ENCODE measurements at regions not wholly inside any gene's neighbourhood (a gene's known extent, or its start where the extent isn't known, plus 50 kb on each side); places are given as distances from the start of the nearest gene placed in this dataset.

- no peaks in the 10 kb centered on the region for H3K36me3 Mint-ChIP-seq
- no peak for TF ChIP-seq CTCF (IDR thresholded peaks at IDR 0.05)
- Histone ChIP-seq H3K4me2 (replicated peaks; ENCODE audit: extremely low read depth, low read length, poor library complexity, severe bottlenecking) (no peak overlapping the region), H4K20me1 (ENCODE audit: insufficient read depth, low read length) (no peaks in the 10 kb centered on the region), H3K27ac (ENCODE audit: low read depth in 1 of 2, low read length in 2 of 2) (no peak overlapping the region), H3K27me3 (ENCODE audit: control insufficient read depth in 2 of 2, insufficient read depth in 2 of 2, low read length in 2 of 2) (no peaks in the 10 kb centered on the region), H3K36me3 (replicated peaks in 1 of 2; ENCODE audit: control insufficient read depth in 1 of 2, insufficient read depth in 2 of 2, low read length in 2 of 2) (no peaks in the 10 kb centered on the region), H3K79me2 (ENCODE audit: insufficient read depth, low read length) (no peaks in the 10 kb centered on the region), H3K4me3 (replicated peaks in 1 of 3; ENCODE audit: low read depth in 2 of 3, low read length in 3 of 3) (no peak overlapping the region), H2AFZ (ENCODE audit: insufficient read depth, low read depth, low read length, poor library complexity, severe bottlenecking) (no peak overlapping the region), H3K9ac (ENCODE audit: insufficient read depth, low read length, poor library complexity, severe bottlenecking) (no peak overlapping the region), H3K4me1 (ENCODE audit: control insufficient read depth in 1 of 2, insufficient read depth in 2 of 2, low read length in 2 of 2) (peaks cover 8 to 16% of the 10 kb centered on the region in 2 donors), H3K9me3 (replicated peaks in 1 of 2; ENCODE audit: control insufficient read depth in 1 of 2, insufficient read depth in 1 of 2, low read length in 2 of 2) (no peaks in the 10 kb centered on the region)
- 52% methylated on average over 6 of the region's 6 CpGs for WGBS (ENCODE audit: insufficient coverage)
- H3K9me3 Mint-ChIP-seq, result peaks cover 0 to 7% (median 0%) of the 10 kb centered on the region in 7 donors
- H3K27me3 Mint-ChIP-seq (ENCODE audit: low read depth in 3 of 3), result peaks cover 1 to 8% (median 5%) of the 10 kb centered on the region in 3 donors
- DNase-seq, result no peak
- no peak overlapping the region for H3K27ac Mint-ChIP-seq
- H3K4me1 Mint-ChIP-seq, result peaks cover 15% of the 10 kb centered on the region
- intact Hi-C loops (cut with micrococcal nuclease), result no loop called here
- no peak overlapping the region for H3K4me3 Mint-ChIP-seq
These were observed 60.4 kb downstream of the ARL4C start for GRCh38 chr2:234436482-234436837.

- Mint-ChIP-seq H3K4me3 (no peak overlapping the region), H3K9me3 (peaks cover 0 to 5% (median 1%) of the 10 kb centered on the region in 7 donors), H3K27me3 (ENCODE audit: low read depth in 3 of 3) (peaks cover 1 to 8% (median 5%) of the 10 kb centered on the region in 3 donors), H3K36me3 (no peaks in the 10 kb centered on the region), H3K4me1 (peaks cover 15% of the 10 kb centered on the region), H3K27ac (no peak overlapping the region)
- H3K27me3 ChIP-seq (ENCODE audit: control insufficient read depth in 2 of 2, insufficient read depth in 2 of 2, low read length in 2 of 2), result no peaks in the 10 kb centered on the region
- H3K36me3 ChIP-seq (replicated peaks in 1 of 2; ENCODE audit: control insufficient read depth in 1 of 2, insufficient read depth in 2 of 2, low read length in 2 of 2), result no peaks in the 10 kb centered on the region
- H3K9me3 ChIP-seq (replicated peaks in 1 of 2; ENCODE audit: control insufficient read depth in 1 of 2, insufficient read depth in 1 of 2, low read length in 2 of 2), result no peaks in the 10 kb centered on the region
- H3K4me2 ChIP-seq (replicated peaks; ENCODE audit: extremely low read depth, low read length, poor library complexity, severe bottlenecking), result no peak overlapping the region
- H3K9ac ChIP-seq (ENCODE audit: insufficient read depth, low read length, poor library complexity, severe bottlenecking), result no peak overlapping the region
- no peak overlapping the region for H2AFZ ChIP-seq (ENCODE audit: insufficient read depth, low read depth, low read length, poor library complexity, severe bottlenecking)
- peaks cover 8 to 16% of the 10 kb centered on the region in 2 donors for H3K4me1 ChIP-seq (ENCODE audit: control insufficient read depth in 1 of 2, insufficient read depth in 2 of 2, low read length in 2 of 2)
- no peak overlapping the region for H3K27ac ChIP-seq (ENCODE audit: low read depth in 1 of 2, low read length in 2 of 2)
- no peaks in the 10 kb centered on the region for H3K79me2 ChIP-seq (ENCODE audit: insufficient read depth, low read length)
- no peak for DNase-seq
- no peaks in the 10 kb centered on the region for H4K20me1 ChIP-seq (ENCODE audit: insufficient read depth, low read length)
- H3K4me3 ChIP-seq (replicated peaks in 1 of 3; ENCODE audit: low read depth in 2 of 3, low read length in 3 of 3), result no peak overlapping the region
- no peak for TF ChIP-seq CTCF (IDR thresholded peaks at IDR 0.05)
- intact Hi-C loops (cut with micrococcal nuclease), result no loop called here
- WGBS (ENCODE audit: insufficient coverage), result 61% methylated on average over 6 of the region's 7 CpGs
These were observed 60.9 kb downstream of the ARL4C start for GRCh38 chr2:234435836-234436481.
